Left lung (tissue), 4 donors: ENCODE measurements at regions not wholly inside any gene's neighbourhood (a gene's known extent, or its start where the extent isn't known, plus 50 kb on each side); places are given as distances from the start of the nearest gene placed in this dataset.

ENCODE experiments used
- ATAC-seq: fragments of 200-7000 bp; cut with Tn5 transposase; one replicate; pipeline ENCODE4 v1.9.1; 2020; ENCODE audit warnings: moderate library complexity
- DNase-seq, 4 donors: peaks; one replicate each; pipeline ENCODE4 v3.0.0-alpha.2; 2013 to 2020
- H3K27ac ChIP-seq, 2 donors: fragments of 200-600 bp; sonication (generic) in 1 of 2; one replicate each; pipeline versions ENCODE4 v1.5.0 to v1.8.0; 2020 to 2021
- H3K27me3 ChIP-seq, 2 donors: fragments of 200-600 bp; sonication (generic) in 1 of 2; one replicate each; pipeline versions ENCODE4 v1.5.0 to v1.8.0; 2020 to 2021
- H3K36me3 ChIP-seq, 2 donors: fragments of 200-600 bp; sonication (generic) in 1 of 2; one replicate each; pipeline versions ENCODE4 v1.5.0 to v1.8.0; 2020 to 2021
- H3K4me1 ChIP-seq, 2 donors: fragments of 200-600 bp; one replicate each; pipeline ENCODE4 v1.8.0; 2021
- H3K4me3 ChIP-seq, 2 donors: fragments of 200-600 bp; sonication (generic) in 1 of 2; one replicate each; pipeline versions ENCODE4 v1.5.0 to v1.8.0; 2020 to 2021; ENCODE audit warnings: mild to moderate bottlenecking in 1 of 2
- H3K9me3 ChIP-seq, 2 donors: fragments of 200-600 bp; sonication (generic) in 1 of 2; one replicate each; pipeline versions ENCODE4 v1.5.0 to v1.8.0; 2020 to 2021
- intact Hi-C, 2 donors: fragments of 100-400 bp; cut with DNase I; formaldehyde crosslinking; loops; one replicate each; pipeline versions ENCODE4 v1.11.2 to v1.14.2; 2022
- TF ChIP-seq, protein P1 (sequence below), 2 donors: fragments of 200-600 bp; sonication (generic) in 1 of 2; IDR thresholded peaks; one replicate each; pipeline versions ENCODE4 v1.5.0 to v1.8.0; 2021; ENCODE audit warnings: antibody characterized with exemption in 2 of 2
- donor health status: DM: no; HTN: yes; CAD: no.
- donor health status: DM: no; HTN: no; CAD: no.

DNA sequence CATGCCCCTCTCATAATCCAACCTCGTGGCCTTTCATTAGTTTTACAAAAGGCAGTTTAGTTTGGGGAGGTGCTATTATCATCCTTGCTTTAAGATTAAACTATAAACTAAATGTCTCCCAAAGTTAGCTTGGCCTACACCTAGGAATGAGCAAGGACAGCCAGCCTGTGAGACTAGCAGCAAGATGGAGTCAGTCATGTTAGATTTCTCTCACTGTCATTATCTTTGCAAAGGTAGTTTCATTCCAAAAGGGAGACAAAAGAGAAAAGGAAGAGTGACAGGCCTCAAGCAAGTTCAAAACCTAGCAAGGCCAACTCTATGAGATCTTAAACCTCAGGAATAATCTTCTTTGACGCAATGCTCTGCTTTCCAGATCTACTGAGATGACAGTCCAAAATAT is 232.2 kb downstream of the UBE3D start:
- no peak for ATAC-seq
- intact Hi-C loops, result no loop called here
- TF ChIP-seq, protein P1, sequence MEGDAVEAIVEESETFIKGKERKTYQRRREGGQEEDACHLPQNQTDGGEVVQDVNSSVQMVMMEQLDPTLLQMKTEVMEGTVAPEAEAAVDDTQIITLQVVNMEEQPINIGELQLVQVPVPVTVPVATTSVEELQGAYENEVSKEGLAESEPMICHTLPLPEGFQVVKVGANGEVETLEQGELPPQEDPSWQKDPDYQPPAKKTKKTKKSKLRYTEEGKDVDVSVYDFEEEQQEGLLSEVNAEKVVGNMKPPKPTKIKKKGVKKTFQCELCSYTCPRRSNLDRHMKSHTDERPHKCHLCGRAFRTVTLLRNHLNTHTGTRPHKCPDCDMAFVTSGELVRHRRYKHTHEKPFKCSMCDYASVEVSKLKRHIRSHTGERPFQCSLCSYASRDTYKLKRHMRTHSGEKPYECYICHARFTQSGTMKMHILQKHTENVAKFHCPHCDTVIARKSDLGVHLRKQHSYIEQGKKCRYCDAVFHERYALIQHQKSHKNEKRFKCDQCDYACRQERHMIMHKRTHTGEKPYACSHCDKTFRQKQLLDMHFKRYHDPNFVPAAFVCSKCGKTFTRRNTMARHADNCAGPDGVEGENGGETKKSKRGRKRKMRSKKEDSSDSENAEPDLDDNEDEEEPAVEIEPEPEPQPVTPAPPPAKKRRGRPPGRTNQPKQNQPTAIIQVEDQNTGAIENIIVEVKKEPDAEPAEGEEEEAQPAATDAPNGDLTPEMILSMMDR (IDR thresholded peaks at IDR 0.05), result no peak
- H3K27ac ChIP-seq, result no peak overlapping the region
- H3K36me3 ChIP-seq, result no peaks in the 10 kb centered on the region
- no peak overlapping the region for H3K4me3 ChIP-seq
- no peak for DNase-seq
- no peaks in the 10 kb centered on the region for H3K4me1 ChIP-seq
- H3K27me3 ChIP-seq, result no peaks in the 10 kb centered on the region
- H3K9me3 ChIP-seq, result no peaks in the 10 kb centered on the region

GRCh38 chr6:82836022-82836575 is 229.5 kb downstream of the UBE3D start:
- Histone ChIP-seq H3K9me3 (no peaks in the 10 kb centered on the region), H3K4me3 (no peak overlapping the region), H3K36me3 (no peaks in the 10 kb centered on the region), H3K27me3 (no peaks in the 10 kb centered on the region), H3K4me1 (no peaks in the 10 kb centered on the region), H3K27ac (no peak overlapping the region)
- TF ChIP-seq, protein P1 (IDR thresholded peaks at IDR 0.05), result no peak
- intact Hi-C loops, result no loop called here
- ATAC-seq, result no peak
- no peak for DNase-seq

DNA sequence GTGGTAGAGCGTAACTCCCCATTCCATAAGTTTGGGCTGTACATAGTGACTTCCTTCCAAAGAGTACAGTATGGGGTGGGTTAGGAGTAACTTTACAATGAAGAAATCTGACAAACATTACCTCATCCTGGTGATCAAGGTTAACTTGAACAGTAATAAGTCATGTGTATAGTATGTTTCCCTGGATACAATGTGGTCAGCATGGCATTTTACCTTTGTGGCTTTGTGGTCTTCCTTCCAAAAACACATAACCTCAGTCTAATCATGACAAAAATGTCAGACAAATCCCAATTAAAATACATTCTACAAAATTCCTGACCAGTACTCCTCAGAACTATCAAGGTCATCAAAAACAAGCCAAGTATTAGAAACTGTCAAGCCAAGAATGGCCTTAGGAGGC is 225.1 kb downstream of the UBE3D start:
- intact Hi-C loops, result no loop called here

GRCh38 chr6:82841309-82841708 is 224.3 kb downstream of the UBE3D start:
- no peaks in the 10 kb centered on the region for H3K9me3 ChIP-seq
- no peaks in the 10 kb centered on the region for H3K27me3 ChIP-seq
- ATAC-seq (no peak), DNase-seq (no peak)
- H3K27ac ChIP-seq, result no peak overlapping the region
- no peaks in the 10 kb centered on the region for H3K4me1 ChIP-seq
- intact Hi-C loops, result no loop called here
- no peak overlapping the region for H3K4me3 ChIP-seq
- TF ChIP-seq, protein P1 (IDR thresholded peaks at IDR 0.05), result no peak
- H3K36me3 ChIP-seq, result no peaks in the 10 kb centered on the region

More for the DNA sequence above, 225.1 kb downstream of the UBE3D start:
- no peaks in the 10 kb centered on the region for H3K27me3 ChIP-seq
- no peak overlapping the region for H3K27ac ChIP-seq
- ATAC-seq (no peak), DNase-seq (no peak)
- H3K36me3 ChIP-seq, result no peaks in the 10 kb centered on the region
- H3K4me3 ChIP-seq, result no peak overlapping the region
- no peaks in the 10 kb centered on the region for H3K4me1 ChIP-seq
- H3K9me3 ChIP-seq, result no peaks in the 10 kb centered on the region
- TF ChIP-seq, protein P1 (IDR thresholded peaks at IDR 0.05), result no peak
